HG03064 (cell line): ENCODE measurements at regions not wholly inside any gene's neighbourhood (a gene's known extent, or its start where the extent isn't known, plus 50 kb on each side); places are given as distances from the start of the nearest gene placed in this dataset.
"Not testable (repeated sequence)": the region's sequence is repeated elsewhere in the genome, so short reads cannot be mapped to it uniquely, and the experiment has no call there.

Experiments
- ATAC-seq: cut with Tn5 transposase; IDR thresholded peaks from one replicate; pipeline ENCODE4 v1.9.1; 2021; ENCODE audit warnings: low read depth; ENCODE audit not compliant: unreplicated experiment

DNA sequence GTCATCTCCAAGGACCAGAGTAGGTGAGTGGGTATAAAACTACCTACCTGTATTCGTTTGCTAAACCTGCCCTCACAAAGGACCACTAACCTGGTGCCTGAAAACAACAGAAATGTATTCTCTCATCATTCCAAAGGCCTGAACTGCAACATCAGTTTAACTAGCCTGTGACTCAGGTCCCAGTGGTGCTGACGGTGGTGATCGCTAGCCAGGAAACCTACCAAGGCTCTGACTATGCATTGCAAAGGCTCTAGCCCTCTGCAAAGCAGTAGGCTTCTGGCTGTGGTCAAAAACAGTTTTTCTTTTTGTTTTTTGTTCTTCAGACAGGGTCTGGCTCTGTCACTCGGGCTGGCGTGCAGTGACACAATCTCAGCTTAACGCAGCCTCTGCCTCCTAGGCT lies 107.5 kb downstream of the NPTX2 start:
- no peak for ATAC-seq

DNA sequence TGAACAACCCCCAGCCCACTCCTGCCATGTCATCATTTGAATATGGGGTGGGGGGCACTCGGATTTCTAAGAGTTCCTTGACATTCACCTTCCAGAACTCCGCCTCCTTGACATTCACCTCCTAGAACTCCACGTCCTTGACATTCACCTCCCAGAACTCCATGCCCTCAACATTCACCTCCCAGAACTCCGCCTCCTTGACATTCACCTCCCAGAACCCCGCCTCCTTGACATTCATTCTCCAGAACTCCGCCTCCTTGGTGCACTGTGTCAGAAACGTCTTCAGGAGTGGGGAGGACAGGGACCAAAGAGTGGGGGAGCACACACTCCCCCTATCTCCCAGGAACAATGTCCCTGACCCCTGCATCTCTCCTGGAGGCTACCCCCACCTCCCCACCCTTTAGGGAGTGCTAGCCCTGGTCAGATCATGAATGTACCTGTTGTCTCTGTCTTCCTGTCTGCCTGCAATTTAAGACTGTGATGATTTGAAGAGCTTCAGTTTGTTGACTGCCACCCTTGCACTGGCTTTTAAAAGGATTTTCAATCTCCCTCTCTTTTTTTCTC lies 110.1 kb downstream of the NPTX2 start:
- no peak for ATAC-seq

DNA sequence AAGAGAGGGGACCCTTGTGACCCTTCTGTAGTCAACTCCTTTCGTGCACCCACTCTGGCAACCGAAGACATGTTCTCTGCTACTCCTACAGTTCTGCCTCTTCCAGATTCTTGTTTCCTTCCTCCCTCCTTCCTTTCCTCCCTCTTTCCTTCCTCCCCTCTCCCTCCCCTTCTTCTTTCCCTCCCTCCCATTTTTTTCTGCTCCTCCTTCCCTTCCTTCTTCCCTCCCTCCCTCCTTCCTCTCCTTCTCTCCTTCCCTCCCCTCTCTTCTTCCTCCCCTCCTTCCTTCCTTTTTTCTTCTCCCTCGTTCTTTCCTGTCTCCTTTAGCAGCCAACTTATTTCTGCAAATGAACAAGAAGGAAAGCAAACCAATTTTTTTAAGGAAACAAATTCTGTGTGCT lies 111.5 kb downstream of the NPTX2 start:
- no peak for ATAC-seq

DNA sequence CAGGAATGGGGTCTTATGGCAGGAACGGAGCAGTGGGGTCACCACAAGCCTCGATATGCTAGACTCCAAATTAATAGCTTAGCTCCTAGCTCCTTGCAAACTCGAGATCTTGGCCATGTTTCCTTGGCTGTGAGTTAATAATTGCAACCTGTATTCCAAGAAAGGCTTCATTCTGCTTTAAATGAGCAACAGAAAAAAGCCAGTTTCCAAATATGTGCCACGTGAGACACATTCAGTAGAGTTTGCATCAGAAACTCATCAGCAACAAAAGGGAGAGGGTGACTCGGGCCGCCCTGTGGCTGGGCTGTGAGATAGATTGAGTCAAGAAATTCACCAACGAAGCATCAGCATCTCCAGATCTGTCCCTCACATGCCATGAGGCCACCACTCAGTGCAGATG lies 112.0 kb downstream of the NPTX2 start:
- no peak for ATAC-seq

DNA sequence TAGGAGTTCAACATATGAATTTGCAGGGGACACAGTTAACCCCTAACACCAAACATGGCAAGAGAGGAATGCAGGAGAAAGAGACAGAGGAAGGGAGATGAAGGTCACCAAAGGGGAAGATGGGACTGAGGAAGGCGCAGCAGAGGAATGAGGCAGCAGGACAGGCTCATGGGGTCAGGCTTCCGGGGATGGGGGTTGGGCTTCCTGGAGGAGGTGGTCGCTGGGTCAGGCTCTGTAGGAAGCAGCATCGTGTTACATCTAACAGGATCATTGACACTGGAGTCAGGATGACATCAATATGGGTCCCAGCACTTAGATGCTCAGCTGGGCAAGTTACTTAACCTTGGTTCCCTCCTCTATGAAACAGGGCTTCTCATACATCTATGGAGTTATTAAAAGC lies 113.2 kb downstream of the NPTX2 start:
- ATAC-seq, result no peak

DNA sequence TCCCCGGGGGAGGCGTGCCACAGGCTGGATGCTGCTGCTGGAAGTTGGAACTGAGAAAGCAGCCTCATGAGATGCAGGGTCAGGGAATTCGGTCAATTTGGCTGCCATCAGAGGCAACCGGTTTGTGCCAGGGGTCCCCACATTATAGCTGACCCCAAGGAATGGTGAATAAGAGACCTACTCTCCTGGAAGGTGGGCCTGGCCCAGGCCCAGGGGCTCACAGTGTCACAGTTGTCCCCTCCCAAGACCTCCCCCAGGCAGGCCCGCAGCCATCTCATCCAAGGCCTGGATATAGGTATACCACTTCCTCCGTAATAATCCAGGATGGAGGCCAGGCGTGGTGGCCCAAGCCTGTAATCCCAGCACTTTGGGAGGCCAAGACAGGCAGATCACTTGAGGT lies 114.6 kb downstream of the NPTX2 start:
- no peak for ATAC-seq

DNA sequence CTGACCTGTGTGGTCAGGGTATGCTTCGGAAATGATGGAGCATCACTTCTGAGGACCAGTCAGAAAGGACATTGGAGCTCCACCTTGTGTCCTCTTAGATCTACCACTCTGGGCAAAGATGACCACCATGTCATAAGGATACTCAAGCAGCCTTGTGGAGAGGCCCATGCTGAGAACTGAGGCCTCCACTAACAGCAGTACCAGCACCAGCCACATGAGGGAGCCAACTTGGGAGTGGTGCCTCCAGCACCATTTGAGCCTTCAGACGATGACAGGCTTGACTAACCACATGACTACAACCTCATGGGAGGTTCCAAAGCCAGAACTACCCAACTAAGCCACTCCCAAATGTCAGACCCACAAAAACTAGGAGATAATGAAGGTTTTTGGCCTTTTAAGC lies 116.0 kb downstream of the NPTX2 start:
- ATAC-seq, result no peak

DNA sequence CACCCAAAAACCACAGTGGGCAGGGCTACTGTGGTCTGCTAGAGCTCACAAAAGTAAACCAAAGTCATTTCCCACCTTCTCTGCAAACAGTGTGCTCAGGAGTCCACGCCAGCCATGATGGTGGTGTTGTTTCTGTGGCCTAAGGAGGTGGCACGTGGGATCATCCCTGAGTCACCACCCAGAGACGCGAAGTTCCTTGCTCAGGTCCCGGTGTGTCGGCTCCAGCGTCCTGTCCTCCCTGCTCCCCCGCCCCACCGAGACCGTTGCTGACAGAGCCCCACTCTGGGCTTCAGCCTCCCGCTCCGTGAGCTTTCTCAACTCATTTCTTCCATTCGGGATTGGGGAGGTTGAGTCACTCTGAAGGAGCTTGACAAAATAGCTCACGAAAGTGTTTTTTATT lies 118.7 kb downstream of the NPTX2 start:
- ATAC-seq, result no peak

DNA sequence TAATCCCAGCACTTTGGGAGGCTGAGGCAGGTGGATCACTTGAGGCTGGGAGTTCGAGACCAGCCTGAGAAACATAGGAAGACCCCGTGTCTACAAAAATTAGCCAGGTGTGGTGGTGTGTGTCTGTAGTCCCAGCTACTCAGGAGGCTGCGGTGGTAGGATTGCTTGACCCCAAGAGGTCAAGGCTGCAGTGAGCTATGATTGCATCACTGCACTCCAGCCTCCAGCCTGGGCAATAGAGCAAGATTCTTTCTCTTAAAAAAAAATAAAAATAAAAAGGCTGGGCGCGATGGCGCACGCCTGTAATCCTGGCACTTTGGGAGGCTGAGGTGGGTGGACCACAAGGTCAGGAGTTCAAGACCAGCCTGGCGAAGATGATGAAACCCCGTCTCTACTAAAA lies 119.4 kb downstream of the NPTX2 start:
- not testable (repeated sequence) for ATAC-seq

DNA sequence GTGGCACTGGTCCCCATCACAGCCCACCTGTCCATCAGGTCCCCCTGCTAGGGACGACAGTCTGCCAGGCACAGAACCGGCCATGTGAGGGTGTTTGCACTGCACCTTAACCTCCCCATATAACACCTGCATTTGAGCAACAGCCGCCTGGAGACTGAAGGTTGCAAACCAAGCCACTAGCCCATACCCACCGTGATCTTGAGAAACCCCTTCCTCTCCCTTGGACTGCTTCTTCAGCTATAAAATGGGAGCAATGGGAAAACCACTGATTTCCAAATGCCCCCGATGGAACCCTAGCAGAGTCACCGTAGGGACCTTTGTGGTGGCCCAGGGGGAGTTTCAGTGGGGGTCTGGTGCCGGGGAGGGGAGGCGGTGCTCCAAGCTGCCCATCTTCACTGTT lies 120.1 kb downstream of the NPTX2 start:
- ATAC-seq, result no peak

DNA sequence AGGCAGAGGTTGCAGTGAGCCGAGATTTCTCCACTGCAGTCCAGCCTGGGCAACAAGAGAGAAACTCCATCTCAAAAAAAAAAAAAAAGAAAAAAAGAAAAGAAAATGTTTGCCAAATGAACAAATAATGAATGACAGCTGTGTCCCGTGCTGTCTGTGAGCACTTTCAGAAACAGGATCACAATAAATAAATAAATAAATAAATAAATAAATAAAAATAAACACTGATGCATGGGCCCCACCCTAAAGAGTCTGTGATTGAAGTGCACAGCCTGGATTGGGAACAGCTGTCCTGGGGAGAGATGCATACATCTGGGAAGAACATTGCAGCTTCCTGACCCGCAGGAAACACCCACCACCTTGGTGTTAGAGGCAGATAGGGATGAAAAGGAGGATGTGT lies 123.6 kb downstream of the NPTX2 start:
- no peak for ATAC-seq

DNA sequence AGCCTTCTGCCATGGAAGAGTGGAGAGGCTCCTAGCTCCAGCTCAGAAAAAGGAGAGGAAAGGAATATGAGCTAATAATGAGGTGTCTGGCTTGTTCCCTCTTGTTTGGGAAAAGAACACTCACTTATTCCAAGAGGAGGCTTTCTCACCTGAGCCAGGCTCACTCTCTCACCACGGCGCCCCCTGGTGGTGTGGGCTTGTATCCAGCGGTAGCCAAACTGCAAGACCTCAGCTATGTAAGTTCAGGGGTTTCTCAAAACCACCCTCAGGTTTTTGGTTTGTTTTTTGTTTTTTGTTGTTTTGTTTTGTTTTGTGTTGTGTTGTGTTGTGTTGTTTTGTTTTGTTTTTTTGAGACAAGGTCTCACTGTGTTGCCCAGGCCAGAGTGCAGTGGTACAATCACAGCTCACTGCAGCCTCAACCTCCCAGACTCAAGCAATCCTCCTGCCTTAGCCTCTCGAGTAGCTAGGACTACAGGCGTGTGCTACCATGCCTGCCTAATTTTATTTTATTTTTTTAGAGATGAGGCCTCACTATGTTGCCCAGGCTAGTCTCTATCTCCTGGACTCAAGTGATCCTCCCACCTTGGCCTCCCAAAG lies 124.0 kb downstream of the TMEM130 start:
- no peak for ATAC-seq

DNA sequence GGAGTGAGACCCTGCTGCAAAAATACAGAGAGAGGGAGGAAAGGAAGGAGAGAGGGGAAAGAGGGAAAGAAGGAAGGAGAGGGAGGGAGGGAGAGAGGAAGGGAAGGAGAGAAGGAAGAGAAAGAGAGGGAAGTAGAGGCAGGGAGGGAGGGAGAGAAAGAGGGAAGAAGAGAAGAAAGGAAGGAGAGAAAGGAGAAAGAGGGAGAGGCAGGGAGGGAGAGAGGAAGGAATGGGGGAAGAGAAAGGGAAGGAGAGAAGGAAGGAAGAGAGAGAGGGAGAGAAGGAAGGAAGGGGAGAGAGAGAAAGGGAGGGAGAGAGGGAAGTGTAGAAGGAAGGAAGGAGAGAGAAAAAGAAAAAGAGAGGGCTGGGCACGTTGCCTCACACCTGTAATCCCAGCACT lies 121.7 kb downstream of the TMEM130 start:
- no peak for ATAC-seq

DNA sequence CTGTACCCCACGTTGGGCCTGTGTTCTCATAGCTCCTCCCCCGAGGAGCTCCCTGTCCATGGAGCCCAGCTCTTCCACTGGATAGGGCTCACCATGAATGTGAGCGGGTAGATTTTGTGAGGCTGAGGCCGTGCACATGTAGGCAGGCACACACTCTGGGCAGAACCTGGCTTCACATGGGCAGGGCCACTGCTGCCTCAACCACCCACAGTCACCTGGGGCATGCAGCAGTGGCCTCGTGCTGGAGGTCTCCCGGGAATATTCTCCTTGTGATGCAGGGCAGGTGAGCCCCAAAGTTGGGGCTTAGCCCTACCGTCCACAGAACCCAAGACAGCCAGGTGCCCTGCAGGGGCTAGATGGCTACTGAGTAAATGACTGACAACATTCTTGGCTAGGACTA lies 116.6 kb downstream of the TMEM130 start:
- no peak for ATAC-seq

DNA sequence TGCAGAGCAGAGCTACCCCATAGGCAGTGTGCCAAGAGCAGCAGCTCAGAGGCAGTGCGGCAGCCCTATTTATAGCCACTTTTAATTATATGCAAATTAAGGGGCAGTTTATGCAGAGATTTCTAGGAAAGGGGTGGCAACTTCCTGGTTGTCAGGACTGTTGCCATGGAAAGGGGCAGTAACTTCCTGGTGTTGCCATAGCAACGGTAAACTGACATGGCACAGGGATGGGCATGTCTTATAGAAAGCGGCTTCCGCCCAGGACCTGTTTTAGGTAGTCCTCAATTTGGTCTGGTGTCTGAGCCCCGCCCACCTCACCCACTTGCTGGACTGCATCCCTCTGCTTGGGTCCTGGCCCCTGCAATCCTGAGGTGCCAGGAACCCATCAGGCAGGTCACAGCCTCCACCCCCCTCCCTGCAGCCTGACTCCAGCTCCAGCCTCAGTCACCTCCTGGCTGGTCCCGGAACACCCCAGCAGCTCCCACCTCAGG lies 115.8 kb downstream of the TMEM130 start:
- no peak for ATAC-seq

DNA sequence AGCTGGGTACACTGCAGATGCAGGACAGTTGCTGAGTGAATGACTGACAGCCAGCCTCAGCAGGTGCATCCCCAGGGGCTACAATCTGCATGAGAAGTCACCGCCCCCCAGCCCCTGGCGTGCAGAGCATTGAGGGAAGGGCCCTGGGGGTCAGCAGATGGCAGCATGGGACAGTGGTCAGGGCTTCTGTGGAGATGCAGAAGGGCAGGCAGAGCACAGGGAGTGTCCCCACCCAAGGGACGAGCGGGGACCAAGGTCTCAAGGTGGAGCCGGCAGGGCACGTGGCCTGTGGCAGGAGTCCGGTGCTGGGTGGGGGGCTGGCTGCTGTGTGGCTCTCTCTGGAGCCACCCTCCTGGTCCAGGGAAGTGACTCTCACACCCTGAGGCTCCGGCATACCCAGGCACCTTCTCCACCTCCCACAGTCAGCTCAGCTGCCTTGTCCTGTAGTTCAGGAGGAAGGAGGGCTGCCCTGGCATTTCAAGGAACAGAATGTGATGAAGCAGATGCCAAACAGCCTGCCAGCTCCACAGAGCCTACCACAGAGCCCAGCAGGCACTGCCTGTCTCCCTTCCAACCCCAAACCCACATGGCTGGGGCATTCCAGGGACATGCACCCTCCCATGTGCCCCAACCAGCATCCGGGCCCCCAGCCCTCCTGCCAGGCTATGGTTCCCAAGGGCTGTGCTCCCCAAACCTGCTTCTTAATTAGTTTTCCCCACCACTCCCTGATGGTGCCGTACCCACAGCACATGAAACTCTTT lies 114.5 kb downstream of the TMEM130 start:
- no peak for ATAC-seq

DNA sequence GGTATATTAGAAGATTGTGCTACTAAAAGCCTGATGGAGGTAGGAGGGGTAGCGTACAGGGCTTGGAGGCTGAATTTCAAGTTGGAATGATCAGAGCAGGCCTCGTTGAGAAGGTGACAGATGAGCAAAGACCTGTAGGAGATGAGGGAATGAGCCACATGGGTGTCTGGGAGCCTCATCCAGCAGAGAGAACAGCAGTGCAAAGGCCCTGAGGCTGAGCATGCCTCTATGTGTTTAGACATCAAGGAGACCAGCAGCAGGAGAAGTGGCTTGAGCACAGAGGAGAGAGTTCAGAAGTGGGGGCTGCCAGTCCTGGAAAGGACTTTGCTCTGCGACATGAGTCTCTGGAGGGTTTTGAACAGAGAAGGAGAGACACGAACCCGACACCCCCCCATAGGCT lies 111.7 kb downstream of the TMEM130 start:
- no peak for ATAC-seq

DNA sequence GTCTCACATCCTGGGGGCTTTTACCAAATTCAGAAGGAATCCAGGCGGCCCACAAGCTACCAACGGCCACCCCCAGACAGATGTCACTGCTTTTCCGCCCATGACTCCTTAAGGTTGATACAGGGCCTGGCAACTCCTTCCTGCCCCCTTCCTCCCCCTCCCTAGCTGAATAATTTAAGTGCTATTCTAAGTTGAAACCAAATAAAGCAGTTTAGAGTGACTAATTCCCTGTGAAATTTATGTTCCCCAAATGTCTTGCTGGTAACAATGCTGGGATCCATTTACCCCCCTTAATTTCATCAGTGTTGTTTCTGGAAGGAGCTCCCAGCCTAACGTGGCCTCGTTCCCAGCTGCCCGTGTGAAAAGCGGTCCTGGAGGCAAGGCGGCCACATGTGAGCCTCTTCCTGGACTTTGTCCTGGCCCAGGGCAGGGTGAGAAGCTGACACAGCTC lies 109.6 kb downstream of the TMEM130 start:
- ATAC-seq, result no peak

DNA sequence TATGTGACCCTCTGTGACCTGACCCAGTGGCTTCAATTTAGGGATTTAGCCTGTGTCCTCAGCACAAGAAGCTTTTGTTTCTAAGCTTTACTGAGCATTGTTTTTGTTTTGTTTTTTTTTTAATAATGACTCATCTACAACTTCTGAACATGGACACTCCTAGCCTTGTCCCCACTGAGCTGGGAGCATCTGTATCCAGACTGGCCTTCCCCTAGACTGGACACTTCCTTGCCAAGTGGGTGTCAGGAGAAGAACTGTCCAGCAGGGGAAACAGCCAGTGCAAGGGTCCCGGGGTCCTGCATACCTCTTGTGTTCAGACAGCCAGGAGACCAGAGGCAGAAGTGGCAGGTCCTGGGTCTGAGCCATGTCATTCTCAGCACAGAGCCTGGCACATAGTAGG lies 108.6 kb downstream of the TMEM130 start:
- no peak for ATAC-seq

DNA sequence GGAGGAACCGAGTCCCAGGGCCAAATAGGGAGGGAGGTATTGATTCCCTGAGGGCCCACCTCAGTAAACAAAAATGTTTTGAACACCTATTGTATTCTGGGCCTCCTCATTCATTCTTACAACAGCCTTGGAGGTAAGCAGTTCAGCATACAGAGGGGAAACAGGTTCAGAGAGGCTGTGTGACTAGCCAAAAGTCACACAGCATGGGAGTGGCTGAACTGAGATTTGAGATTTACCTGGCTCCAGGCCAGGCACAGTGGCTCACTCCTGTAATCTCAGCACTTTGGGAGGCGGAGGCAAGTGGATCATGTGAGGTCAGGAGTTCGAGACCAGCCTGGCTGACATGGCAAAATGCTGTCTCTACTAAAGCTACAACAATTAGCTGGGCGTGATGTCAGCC lies 107.2 kb downstream of the TMEM130 start:
- no peak for ATAC-seq

DNA sequence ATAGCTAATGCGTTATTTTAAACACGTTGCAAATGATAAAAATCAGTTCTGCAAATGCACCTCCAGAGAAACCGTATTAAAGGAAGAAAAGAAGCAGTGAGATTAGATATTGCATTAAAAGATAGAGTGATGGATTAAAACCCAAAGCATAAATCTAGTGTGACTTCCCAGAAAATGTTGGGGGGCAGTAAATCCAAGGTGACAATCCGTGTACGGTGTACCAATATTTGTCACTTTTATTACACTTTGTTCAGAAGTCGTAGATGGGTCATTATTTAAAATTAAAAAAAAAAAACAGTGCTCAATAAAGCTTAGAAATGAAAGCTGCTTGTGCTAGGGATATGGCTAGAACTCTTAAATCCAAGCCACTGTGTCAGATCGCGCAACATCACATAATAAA lies 106.4 kb downstream of the TMEM130 start:
- ATAC-seq, result no peak

DNA sequence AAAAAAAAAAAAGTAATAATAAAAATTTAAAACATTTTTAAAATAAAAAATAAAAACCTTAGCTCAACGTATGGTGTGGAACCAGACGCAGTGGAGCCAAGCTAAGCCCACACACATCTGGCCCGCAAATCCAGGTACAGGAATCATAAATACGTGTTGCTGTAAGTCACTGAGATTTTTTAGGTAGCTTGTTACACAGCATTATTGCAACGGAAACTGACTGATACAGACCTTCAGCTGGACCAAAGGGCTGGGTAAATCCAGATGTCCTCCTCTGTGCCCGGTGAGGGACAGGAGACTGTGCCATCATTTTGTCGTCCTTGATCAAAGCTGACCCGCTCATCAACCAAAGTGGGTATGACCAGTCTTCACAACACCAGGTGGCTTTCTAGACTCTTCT lies 104.9 kb downstream of the TMEM130 start:
- no peak for ATAC-seq
